Endothelial cell of umbilical vein (primary cell): ENCODE measurements at regions not wholly inside any gene's neighbourhood (a gene's known extent, or its start where the extent isn't known, plus 50 kb on each side); places are given as distances from the start of the nearest gene placed in this dataset.

Experiments
- BruUV-seq: library from RNA; stranded (reverse); fragments of 400-500 nt; replicated peaks from 2 replicates; lab custom pipeline; 2021; lab: Mats Ljungman, UMichigan
- CTCF ChIA-PET: fragments of 300-600, 350-600 bp; sonication (Branson Sonifier 250); formaldehyde crosslinking; loops from one replicate; lab custom pipeline; 2021; ENCODE audit warnings: antibody characterized with exemption, inconsistent platforms; lab: Charles Lee
- POLR2A ChIA-PET: fragments of 300-600, 350-600 bp; sonication (Branson Sonifier 250); formaldehyde crosslinking; loops from one replicate; lab custom pipeline; 2021; ENCODE audit warnings: antibody characterized with exemption, inconsistent platforms; lab: Charles Lee
- DNase-seq: peaks from one replicate; pipeline ENCODE4 v3.0.0-alpha.2; 2011; ENCODE audit warnings: low read depth, low spot score
- FAIRE-seq: peaks from 2 replicates; lab custom pipeline; 2011; peaks lifted over from hg19 to GRCh38; lab: Jason Lieb, UNC
- H2AFZ ChIP-seq: 2 replicates; pipeline ENCODE4 v1.6.0; 2012; ENCODE audit warnings: low read depth, low read length, control low read depth, inconsistent platforms
- H3K27ac ChIP-seq: 2 replicates; pipeline ENCODE4 v1.5.1; 2011; ENCODE audit warnings: low read depth, mild to moderate bottlenecking, control low read depth, low read length, moderate library complexity; ENCODE audit not compliant: insufficient read depth
- H3K27me3 ChIP-seq, 2 experiments: 2 replicates each; pipeline versions ENCODE4 v1.6.0 to v1.6.1; 2011; ENCODE audit warnings: low read length in 2 of 2, mixed read lengths in 1 of 2; ENCODE audit not compliant: control insufficient read depth in 2 of 2, insufficient read depth in 2 of 2
- H3K36me3 ChIP-seq, 2 experiments: 2 replicates in 1 of 2; 3 replicates in 1 of 2; pipeline ENCODE4 v1.5.1; 2011; ENCODE audit warnings: low read length in 2 of 2, mild to moderate bottlenecking in 1 of 2, moderate library complexity in 1 of 2; ENCODE audit not compliant: control insufficient read depth in 2 of 2, insufficient read depth in 2 of 2; ENCODE audit errors: extremely low read depth in 1 of 2
- H3K4me1 ChIP-seq: 3 replicates; pipeline ENCODE4 v1.5.1; 2011; ENCODE audit warnings: mild to moderate bottlenecking, low read length; ENCODE audit not compliant: control insufficient read depth, insufficient read depth; ENCODE audit errors: extremely low read depth
- H3K4me2 ChIP-seq: 2 replicates; pipeline ENCODE4 v1.6.1; 2011; ENCODE audit warnings: low read length, control low read depth, mixed read lengths; ENCODE audit not compliant: insufficient read depth
- H3K4me3 ChIP-seq, 3 experiments: fragments of 200-600 bp in 1 of 3; sonication (generic), shearing (Covaris generic) in 1 of 3; replicated peaks in 1 of 3; 2 replicates each; pipeline ENCODE4 v1.5.1; 2011 to 2016; ENCODE audit warnings: control low read depth in 3 of 3, low read length in 3 of 3, mild to moderate bottlenecking in 2 of 3, inconsistent platforms in 1 of 3, low read depth in 1 of 3, moderate library complexity in 1 of 3; ENCODE audit not compliant: insufficient read depth in 1 of 3
- H3K79me2 ChIP-seq: 2 replicates; pipeline ENCODE4 v1.6.0; 2012; ENCODE audit warnings: low read length, inconsistent platforms; ENCODE audit not compliant: control insufficient read depth, insufficient read depth
- H3K9ac ChIP-seq: replicated peaks from 2 replicates; pipeline ENCODE3; 2011; ENCODE audit warnings: low read length, control low read depth; ENCODE audit not compliant: insufficient read depth; ENCODE audit errors: extremely low read depth
- H3K9me1 ChIP-seq: replicated peaks from 3 replicates; pipeline ENCODE4 v1.6.0; 2011; ENCODE audit warnings: mild to moderate bottlenecking, low read length; ENCODE audit not compliant: control insufficient read depth, insufficient read depth; ENCODE audit errors: extremely low read depth
- H3K9me3 ChIP-seq: replicated peaks from 2 replicates; pipeline ENCODE4 v1.5.1; 2012; ENCODE audit warnings: low read length, inconsistent platforms; ENCODE audit not compliant: control insufficient read depth, insufficient read depth
- H4K20me1 ChIP-seq: replicated peaks from 2 replicates; pipeline ENCODE3; 2011; ENCODE audit warnings: mild to moderate bottlenecking, low read length; ENCODE audit not compliant: control insufficient read depth, insufficient read depth; ENCODE audit errors: extremely low read depth
- EZH2 ChIP-seq: IDR thresholded peaks from 2 replicates; pipeline ENCODE4 v1.6.1; 2012; ENCODE audit warnings: borderline replicate concordance, low read depth, mild to moderate bottlenecking, moderate library complexity, low read length, inconsistent platforms; ENCODE audit not compliant: severe bottlenecking
- FOS ChIP-seq: IDR thresholded peaks from 2 replicates; pipeline ENCODE4 v1.6.1; 2011; ENCODE audit warnings: mild to moderate bottlenecking, low read length, moderate library complexity, borderline replicate concordance; ENCODE audit not compliant: insufficient read depth
- GATA2 ChIP-seq: IDR thresholded peaks from 2 replicates; pipeline ENCODE4 v1.7.0; 2011; ENCODE audit warnings: low read depth, mild to moderate bottlenecking, moderate library complexity, mixed read lengths, low read length; ENCODE audit not compliant: insufficient read length, insufficient read depth
- MAX ChIP-seq: IDR thresholded peaks from 2 replicates; pipeline ENCODE4 v1.6.1; 2011; ENCODE audit not compliant: insufficient read depth, insufficient read length
- MYC ChIP-seq: IDR thresholded peaks from one replicate; pipeline ENCODE4 v1.6.1; 2011; ENCODE audit warnings: mild to moderate bottlenecking, low read depth, low read length
- POLR2A ChIP-seq: IDR thresholded peaks from 2 replicates; pipeline ENCODE4 v1.6.1; 2012; ENCODE audit warnings: low read depth, mild to moderate bottlenecking, control low read depth, low read length
- POLR2AphosphoS5 ChIP-seq: IDR thresholded peaks from 2 replicates; pipeline ENCODE4 v1.6.1; 2012; ENCODE audit warnings: low read depth, mild to moderate bottlenecking, control low read depth, low read length, moderate library complexity; ENCODE audit not compliant: insufficient read depth
- dilution Hi-C: fragments of 300-500 bp; cut with MboI; formaldehyde crosslinking; loops from one replicate; pipeline ENCODE4 v1.15.0; 2019; ENCODE audit warnings: low sequenced_read_pairs; ENCODE audit not compliant: extremely low pct_ligation_motif_present
- intact Hi-C: fragments of 100-400 bp; cut with micrococcal nuclease; formaldehyde crosslinking; loops from one replicate; pipeline ENCODE4 v1.10.0; 2022
- TF ChIP-seq, protein P1 (sequence below), 2 donors: IDR thresholded peaks; 1 replicate in 1 of 2; 2 replicates in 1 of 2; pipeline ENCODE4 v1.5.1; 2011; ENCODE audit warnings: low read length in 2 of 2, mild to moderate bottlenecking in 2 of 2, moderate library complexity in 2 of 2, control low read depth in 1 of 2, inconsistent platforms in 1 of 2, low read depth in 1 of 2; ENCODE audit not compliant: insufficient read depth in 1 of 2; ENCODE audit errors: extremely low read depth in 1 of 2

DNA sequence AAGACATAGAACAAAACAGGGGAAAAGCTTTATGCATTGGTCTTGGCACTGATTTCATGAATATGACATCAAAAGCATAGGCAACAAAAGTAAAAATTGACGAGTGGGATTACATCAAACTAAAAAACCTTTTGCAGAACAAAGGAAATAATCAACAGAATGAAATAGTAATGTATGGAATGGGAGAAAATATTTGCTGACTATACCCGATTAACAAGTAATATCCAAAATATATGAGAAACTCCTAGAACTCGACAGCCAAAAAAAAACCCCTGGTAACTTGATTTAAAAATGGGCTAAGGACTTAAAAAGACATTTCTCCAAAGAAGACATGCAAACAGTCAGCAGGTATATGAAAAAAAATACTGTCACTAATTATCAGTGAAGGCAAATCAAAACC is 231.7 kb upstream of the MAN1A1 start:
- DNase-seq, result no peak
- TF ChIP-seq, protein P1, sequence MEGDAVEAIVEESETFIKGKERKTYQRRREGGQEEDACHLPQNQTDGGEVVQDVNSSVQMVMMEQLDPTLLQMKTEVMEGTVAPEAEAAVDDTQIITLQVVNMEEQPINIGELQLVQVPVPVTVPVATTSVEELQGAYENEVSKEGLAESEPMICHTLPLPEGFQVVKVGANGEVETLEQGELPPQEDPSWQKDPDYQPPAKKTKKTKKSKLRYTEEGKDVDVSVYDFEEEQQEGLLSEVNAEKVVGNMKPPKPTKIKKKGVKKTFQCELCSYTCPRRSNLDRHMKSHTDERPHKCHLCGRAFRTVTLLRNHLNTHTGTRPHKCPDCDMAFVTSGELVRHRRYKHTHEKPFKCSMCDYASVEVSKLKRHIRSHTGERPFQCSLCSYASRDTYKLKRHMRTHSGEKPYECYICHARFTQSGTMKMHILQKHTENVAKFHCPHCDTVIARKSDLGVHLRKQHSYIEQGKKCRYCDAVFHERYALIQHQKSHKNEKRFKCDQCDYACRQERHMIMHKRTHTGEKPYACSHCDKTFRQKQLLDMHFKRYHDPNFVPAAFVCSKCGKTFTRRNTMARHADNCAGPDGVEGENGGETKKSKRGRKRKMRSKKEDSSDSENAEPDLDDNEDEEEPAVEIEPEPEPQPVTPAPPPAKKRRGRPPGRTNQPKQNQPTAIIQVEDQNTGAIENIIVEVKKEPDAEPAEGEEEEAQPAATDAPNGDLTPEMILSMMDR (IDR thresholded peaks at IDR 0.05; ENCODE audit: extremely low read depth in 1 of 2, insufficient read depth in 1 of 2, low read depth in 1 of 2, low read length in 2 of 2), result no peak
- no peak for TF ChIP-seq MYC
- no peak for TF ChIP-seq POLR2AphosphoS5
- TF ChIP-seq FOS, result no peak
- no peak for TF ChIP-seq POLR2A
- TF ChIP-seq GATA2, result no peak
- TF ChIP-seq EZH2, result no peak
- Histone ChIP-seq H3K9me3 (no peaks in the 10 kb centered on the region), H3K36me3 (no peaks in the 10 kb centered on the region), H3K4me1 (no peaks in the 10 kb centered on the region), H4K20me1 (no peaks in the 10 kb centered on the region), H3K79me2 (no peaks in the 10 kb centered on the region), H3K27me3 (no peaks in the 10 kb centered on the region), H3K9ac (no peak overlapping the region), H3K4me2 (no peak overlapping the region), H3K27ac (no peak overlapping the region), H3K9me1 (no peaks in the 10 kb centered on the region), H3K4me3 (no peak overlapping the region), H2AFZ (no peak overlapping the region)
- no peak for FAIRE-seq
- dilution Hi-C loops, result no loop called here
- no TSS peak for BruUV-seq
- CTCF ChIA-PET, result no interaction called here
- POLR2A ChIA-PET, result no interaction called here
- intact Hi-C loops, result no loop called here

DNA sequence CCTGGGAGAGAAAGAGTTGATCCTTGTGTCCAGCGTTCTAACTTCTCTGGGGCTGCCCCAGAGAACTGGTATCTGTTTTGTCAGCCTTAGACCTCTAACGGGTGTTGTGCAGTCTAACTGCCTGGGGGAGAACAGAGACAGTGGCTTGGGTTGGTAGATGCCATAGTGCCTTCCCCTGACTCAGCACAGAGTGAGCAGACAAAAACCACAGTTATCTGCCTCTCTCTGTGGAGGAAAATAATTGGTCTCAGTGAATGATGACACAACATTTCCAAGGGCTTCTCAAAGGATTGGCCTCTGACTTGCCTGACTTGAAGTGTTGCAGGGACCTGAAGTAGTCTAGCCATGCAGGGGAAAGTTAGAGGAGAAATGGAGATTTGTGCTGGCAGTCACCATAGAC is 226.2 kb upstream of the MAN1A1 start:
- ChIA-PET CTCF (no interaction called here), POLR2A (no interaction called here)
- DNase-seq (no peak), FAIRE-seq (no peak)
- Histone ChIP-seq H3K9me3 (no peaks in the 10 kb centered on the region), H3K27ac (no peak overlapping the region), H3K36me3 (no peaks in the 10 kb centered on the region), H3K9ac (no peak overlapping the region), H3K9me1 (no peaks in the 10 kb centered on the region), H2AFZ (no peak overlapping the region), H3K4me2 (no peak overlapping the region), H3K4me3 (no peak overlapping the region), H3K27me3 (no peaks in the 10 kb centered on the region), H3K79me2 (no peaks in the 10 kb centered on the region), H3K4me1 (no peaks in the 10 kb centered on the region), H4K20me1 (no peaks in the 10 kb centered on the region)
- dilution Hi-C loops, result no loop called here
- BruUV-seq, result no TSS peak
- intact Hi-C loops, result no loop called here
- TF ChIP-seq MAX, result no peak
